OCI-LY1 (cell line): ENCODE measurements at regions not wholly inside any gene's neighbourhood (a gene's known extent, or its start where the extent isn't known, plus 50 kb on each side); places are given as distances from the start of the nearest gene placed in this dataset.

Experiments
- H2AFZ ChIP-seq: fragments of 200-600 bp; sonication (generic), shearing (Covaris generic); 2 replicates; pipeline ENCODE4 v1.6.0; 2014; ENCODE audit warnings: antibody characterized with exemption, mild to moderate bottlenecking, low read length
- H3F3A ChIP-seq: fragments of 200-600 bp; sonication (generic), shearing (Covaris generic); 2 replicates; pipeline ENCODE4 v1.6.0; 2014; ENCODE audit warnings: mild to moderate bottlenecking, antibody characterized with exemption, low read length, moderate library complexity; ENCODE audit not compliant: insufficient read depth
- H3K27ac ChIP-seq: fragments of 200-600 bp; sonication (generic); 2 replicates; pipeline ENCODE4 v1.5.1; 2014; ENCODE audit warnings: low read length, mixed run types, mild to moderate bottlenecking, low read depth; ENCODE audit not compliant: poor library complexity, severe bottlenecking
- H3K27me3 ChIP-seq: fragments of 200-600 bp; sonication (generic); 2 replicates; pipeline ENCODE4 v1.6.0; 2014; ENCODE audit warnings: antibody characterized with exemption, mild to moderate bottlenecking, low read length, moderate library complexity; ENCODE audit not compliant: insufficient read depth
- H3K36me3 ChIP-seq: fragments of 200-600 bp; sonication (generic); 2 replicates; pipeline ENCODE4 v1.6.1; 2014; ENCODE audit warnings: mild to moderate bottlenecking, antibody characterized with exemption, low read length, moderate library complexity, mixed read lengths; ENCODE audit not compliant: insufficient read depth
- H3K4me1 ChIP-seq: fragments of 200-600 bp; sonication (generic); 2 replicates; pipeline ENCODE4 v1.5.1; 2014; ENCODE audit warnings: mild to moderate bottlenecking, low read length, moderate library complexity; ENCODE audit not compliant: insufficient read depth, severe bottlenecking
- H3K4me2 ChIP-seq: fragments of 200-600 bp; sonication (generic), shearing (Covaris generic); 2 replicates; pipeline ENCODE4 v1.6.1; 2014; ENCODE audit warnings: low read length
- H3K4me3 ChIP-seq: fragments of 200-600 bp; sonication (generic); 2 replicates; pipeline ENCODE4 v1.5.1; 2014; ENCODE audit warnings: low read length, low read depth, mild to moderate bottlenecking, mixed read lengths; ENCODE audit not compliant: poor library complexity, severe bottlenecking
- H3K79me2 ChIP-seq: fragments of 200-600 bp; shearing (Covaris generic); 2 replicates; pipeline ENCODE4 v1.6.1; 2016; ENCODE audit warnings: mixed run types, low read length, mixed read lengths; ENCODE audit not compliant: insufficient read depth
- H3K9ac ChIP-seq: fragments of 200-600 bp; sonication (generic), shearing (Covaris generic); 2 replicates; pipeline ENCODE4 v1.6.1; 2014; ENCODE audit warnings: mild to moderate bottlenecking, low read length, mixed read lengths
- H3K9me2 ChIP-seq: fragments of 200-600 bp; sonication (generic), shearing (Covaris generic); 2 replicates; pipeline ENCODE4 v1.6.1; 2014; ENCODE audit warnings: low read depth, mild to moderate bottlenecking, low read length, mixed read lengths
- H3K9me3 ChIP-seq: fragments of 200-600 bp; shearing (Covaris generic); 2 replicates; pipeline ENCODE4 v1.6.1; 2014; ENCODE audit warnings: low read length, mixed read lengths
- H4K20me1 ChIP-seq: fragments of 200-600 bp; sonication (generic), shearing (Covaris generic); 2 replicates; pipeline ENCODE4 v1.6.0; 2016; ENCODE audit warnings: mild to moderate bottlenecking, low read length; ENCODE audit not compliant: insufficient read depth
- CTCF ChIP-seq: fragments of 200-600 bp; sonication (generic), shearing (Covaris generic); IDR thresholded peaks from 2 replicates; pipeline ENCODE4 v1.5.1; 2017; ENCODE audit warnings: mild to moderate bottlenecking, antibody characterized with exemption, low read length, moderate library complexity, mixed read lengths
- EZH2 ChIP-seq: fragments of 200-600 bp; sonication (generic), shearing (Covaris generic); IDR thresholded peaks from 2 replicates; pipeline ENCODE4 v1.8.0; 2017; ENCODE audit warnings: borderline replicate concordance, mixed run types, mild to moderate bottlenecking, antibody characterized with exemption, low read length, moderate library complexity, mixed read lengths

GRCh38 chr12:78680596-78680995, 184.0 kb upstream of the SYT1 start:
- H3K79me2 ChIP-seq: no peaks in the 10 kb centered on the region
- H3K9me3 ChIP-seq: no peaks in the 10 kb centered on the region
- no peaks in the 10 kb centered on the region for H3K27me3 ChIP-seq
- H3K9ac ChIP-seq: no peak overlapping the region
- no peaks in the 10 kb centered on the region for H3K36me3 ChIP-seq
- no peak overlapping the region for H3K27ac ChIP-seq
- H2AFZ ChIP-seq: no peak overlapping the region
- H4K20me1 ChIP-seq: no peaks in the 10 kb centered on the region
- no peak overlapping the region for H3K4me3 ChIP-seq
- H3K9me2 ChIP-seq: no peaks in the 10 kb centered on the region
- no peak overlapping the region for H3K4me2 ChIP-seq
- no peaks in the 10 kb centered on the region for H3K4me1 ChIP-seq
- H3F3A ChIP-seq: no peaks in the 10 kb centered on the region
- TF ChIP-seq EZH2 (no peak), CTCF (no peak)

DNA sequence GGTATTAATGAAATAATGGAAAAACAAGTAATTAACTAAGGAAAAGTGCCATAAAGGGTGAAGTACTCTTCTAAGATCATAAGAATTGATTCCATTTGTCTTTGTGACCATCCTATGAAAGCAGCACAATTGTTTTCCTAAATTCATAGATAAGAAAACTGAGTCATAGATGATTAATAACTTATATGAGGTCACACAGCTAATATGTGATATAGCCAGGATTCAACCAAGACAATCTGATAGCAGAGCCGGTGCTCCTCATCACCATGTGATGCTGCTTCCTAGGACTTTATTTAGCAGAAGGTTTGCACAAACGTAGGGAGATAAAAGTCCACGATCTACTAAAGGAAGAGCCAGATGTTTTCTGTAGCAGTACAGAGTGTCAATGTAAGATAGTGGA, 181.5 kb upstream of the SYT1 start:
- H3K9me3 ChIP-seq: no peaks in the 10 kb centered on the region
- H3K4me1 ChIP-seq: no peaks in the 10 kb centered on the region
- no peaks in the 10 kb centered on the region for H3F3A ChIP-seq
- TF ChIP-seq EZH2 (no peak), CTCF (no peak)
- H3K36me3 ChIP-seq: no peaks in the 10 kb centered on the region
- no peak overlapping the region for H3K27ac ChIP-seq
- H2AFZ ChIP-seq: no peak overlapping the region
- no peaks in the 10 kb centered on the region for H4K20me1 ChIP-seq
- H3K4me3 ChIP-seq: no peak overlapping the region
- no peaks in the 10 kb centered on the region for H3K9me2 ChIP-seq
- no peaks in the 10 kb centered on the region for H3K79me2 ChIP-seq
- H3K9ac ChIP-seq: no peak overlapping the region
- H3K4me2 ChIP-seq: no peak overlapping the region
- H3K27me3 ChIP-seq: no peaks in the 10 kb centered on the region

- H2AFZ ChIP-seq: no peak overlapping the region
- no peak overlapping the region for H3K9ac ChIP-seq
- TF ChIP-seq EZH2: no peak
- no peak for TF ChIP-seq CTCF
- H3K9me2 ChIP-seq: no peaks in the 10 kb centered on the region
- no peak overlapping the region for H3K27ac ChIP-seq
- H3K4me1 ChIP-seq: no peaks in the 10 kb centered on the region
- no peaks in the 10 kb centered on the region for H3F3A ChIP-seq
- H3K4me3 ChIP-seq: no peak overlapping the region
- H3K36me3 ChIP-seq: no peaks in the 10 kb centered on the region
- H3K79me2 ChIP-seq: no peaks in the 10 kb centered on the region
- H4K20me1 ChIP-seq: no peaks in the 10 kb centered on the region
- H3K27me3 ChIP-seq: no peaks in the 10 kb centered on the region
- no peak overlapping the region for H3K4me2 ChIP-seq
- no peaks in the 10 kb centered on the region for H3K9me3 ChIP-seq
These were observed 180.9 kb upstream of the SYT1 start for GRCh38 chr12:78683626-78684025.
